ENCODE measurements at regions not wholly inside any gene's neighbourhood (a gene's known extent, or its start where the extent isn't known, plus 50 kb on each side); places are given as distances from the start of the nearest gene placed in this dataset.
"Not testable (repeated sequence)": the region's sequence is repeated elsewhere in the genome, so short reads cannot be mapped to it uniquely, and the experiment has no call there.

DNA sequence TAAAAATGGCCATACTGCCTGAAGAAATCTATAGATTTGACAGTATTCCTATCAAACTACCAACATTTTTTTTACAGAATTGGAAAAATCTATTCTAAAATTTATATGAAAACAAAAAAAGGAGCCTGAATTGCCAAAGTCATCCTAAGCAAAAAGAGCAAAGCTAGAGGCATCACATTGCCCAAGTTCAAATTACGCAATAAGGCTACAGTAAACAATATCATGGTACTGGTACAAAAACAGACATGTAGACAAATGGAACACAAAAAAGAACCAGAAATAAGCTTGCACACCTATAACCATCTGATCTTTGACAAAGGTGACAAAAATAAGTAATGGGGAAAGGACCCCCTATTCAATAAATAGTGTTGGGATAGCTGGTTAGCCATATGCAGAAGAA lies 50.2 kb upstream of the THSD7B start:
- DNase-seq, result no peak

GRCh38 chr2:136714452-136714951 lies 50.8 kb upstream of the THSD7B start:
- DNase-seq, result no peak

GRCh38 chr2:136713739-136714138 lies 51.6 kb upstream of the THSD7B start:
- no peak for DNase-seq

DNA sequence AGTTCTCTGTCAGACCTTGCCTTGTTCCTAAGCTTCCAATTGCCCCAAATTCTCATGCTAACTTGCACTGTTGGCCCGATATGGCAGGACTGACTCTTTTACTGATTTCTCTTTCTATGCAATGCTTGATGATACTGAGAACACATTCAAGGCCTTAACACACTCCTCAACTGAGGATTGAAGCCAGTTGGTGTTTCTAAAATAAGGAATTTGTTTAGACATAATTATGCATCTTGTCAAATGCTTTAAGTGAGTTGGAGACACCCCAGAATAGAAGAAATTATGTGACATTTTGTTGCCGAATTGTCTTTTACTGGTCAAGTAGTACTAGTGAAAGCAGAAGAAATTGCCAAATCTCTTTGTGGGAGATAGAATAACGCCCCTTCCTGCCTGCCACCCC lies 60.0 kb upstream of the THSD7B start:
- no peak for DNase-seq

GRCh38 chr2:136703214-136703613 lies 62.1 kb upstream of the THSD7B start:
- DNase-seq, result no peak

DNA sequence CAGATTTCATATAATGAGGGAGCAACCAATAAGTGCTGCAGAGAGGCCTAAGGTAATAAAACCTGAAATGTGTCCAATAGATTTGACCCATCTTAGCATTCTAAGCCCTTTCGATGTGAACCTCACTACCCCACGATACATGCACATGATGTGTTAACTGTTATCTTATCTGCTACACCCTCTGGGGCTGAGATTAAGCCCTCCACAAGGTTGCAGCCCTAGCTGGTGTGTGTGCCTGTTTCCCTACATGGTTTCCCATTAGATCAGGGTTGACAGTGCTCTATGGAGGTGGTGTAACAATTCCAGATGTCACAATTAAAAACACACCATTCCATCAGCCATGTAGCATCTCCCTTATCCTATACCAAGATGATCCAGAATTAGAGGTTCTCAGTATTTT lies 68.9 kb upstream of the THSD7B start:
- DNase-seq, result no peak

- DNase-seq, result no peak
Observed at GRCh38 chr2:136693966-136694365, 71.4 kb upstream of the THSD7B start.

DNA sequence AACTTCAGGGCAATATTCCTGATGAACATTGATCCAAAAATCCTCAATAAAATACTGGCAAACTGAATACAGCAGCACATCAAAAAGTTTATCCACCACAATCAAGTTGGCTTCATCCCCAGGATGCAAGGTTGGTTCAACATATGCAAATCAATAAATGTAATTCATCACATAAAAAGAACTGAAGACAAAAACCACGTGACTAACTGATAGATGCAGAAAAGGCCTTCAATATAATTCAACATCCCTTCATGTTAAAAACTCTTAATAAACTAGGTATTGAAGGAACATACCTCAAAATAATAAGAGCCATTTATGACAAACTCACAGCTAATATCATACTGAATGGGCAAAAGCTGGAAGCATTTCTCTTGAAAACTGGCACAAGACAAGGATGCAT lies 85.3 kb upstream of the THSD7B start:
- DNase-seq, result not testable (repeated sequence)

GRCh38 chr2:136665736-136666135 lies 99.6 kb upstream of the THSD7B start:
- no peak for DNase-seq

DNA sequence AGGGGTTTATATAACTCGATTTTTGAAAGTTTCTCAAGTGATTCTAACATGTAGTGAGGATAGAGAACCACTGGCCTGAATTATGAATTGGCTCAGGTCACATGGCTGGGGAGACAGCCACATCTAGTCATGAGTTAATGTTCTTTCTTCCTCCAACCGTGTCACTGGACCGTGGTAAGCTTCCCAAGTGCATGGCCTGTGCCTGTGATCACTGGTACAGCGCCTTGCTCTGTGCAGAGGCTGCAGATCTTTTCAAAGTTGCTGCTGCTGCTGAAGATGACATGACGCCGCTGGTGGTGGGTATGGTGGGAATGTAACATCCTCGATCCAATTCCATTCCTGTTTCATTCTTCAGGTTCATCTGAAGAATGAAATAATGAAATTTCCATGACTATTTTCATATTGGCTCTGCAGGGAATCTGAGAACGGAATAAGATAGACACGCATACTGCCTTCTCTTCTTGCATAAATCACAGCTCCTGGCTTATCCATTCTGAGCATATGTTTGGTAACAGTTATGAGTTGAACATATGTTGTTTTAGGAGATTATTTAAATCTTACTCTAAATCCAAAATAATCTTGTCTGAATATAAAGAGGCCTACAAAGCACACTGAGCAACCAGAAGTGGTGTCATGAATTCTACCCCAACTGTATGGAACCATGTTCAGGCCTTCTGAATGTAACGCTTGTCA lies 100.5 kb upstream of the THSD7B start:
- no peak for DNase-seq

DNA sequence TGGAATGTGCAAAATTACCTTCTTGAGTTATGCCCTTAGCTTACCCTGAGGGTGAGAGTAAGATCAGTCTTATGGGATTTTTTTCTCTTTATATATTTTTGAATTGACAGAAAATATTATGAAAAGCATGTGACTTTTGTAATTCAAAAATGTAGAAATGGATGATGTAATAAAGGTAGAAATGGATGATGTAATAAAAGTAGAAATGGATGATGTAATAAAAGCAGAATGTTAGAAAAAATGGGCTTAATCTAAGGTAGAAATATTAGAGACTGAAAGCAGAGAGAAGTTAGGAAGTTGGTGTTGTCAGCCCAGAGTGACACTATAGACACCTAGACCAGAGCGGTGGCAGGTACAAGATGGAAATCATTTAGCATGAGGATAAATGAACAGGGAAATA lies 107.1 kb upstream of the THSD7B start:
- DNase-seq, result no peak

GRCh38 chr2:136653861-136654260 lies 111.5 kb upstream of the THSD7B start:
- no peak for DNase-seq

GRCh38 chr2:136651456-136652010 lies 113.8 kb upstream of the THSD7B start:
- no peak for DNase-seq

GRCh38 chr2:136647039-136647438 lies 118.3 kb upstream of the THSD7B start:
- DNase-seq, result no peak

DNA sequence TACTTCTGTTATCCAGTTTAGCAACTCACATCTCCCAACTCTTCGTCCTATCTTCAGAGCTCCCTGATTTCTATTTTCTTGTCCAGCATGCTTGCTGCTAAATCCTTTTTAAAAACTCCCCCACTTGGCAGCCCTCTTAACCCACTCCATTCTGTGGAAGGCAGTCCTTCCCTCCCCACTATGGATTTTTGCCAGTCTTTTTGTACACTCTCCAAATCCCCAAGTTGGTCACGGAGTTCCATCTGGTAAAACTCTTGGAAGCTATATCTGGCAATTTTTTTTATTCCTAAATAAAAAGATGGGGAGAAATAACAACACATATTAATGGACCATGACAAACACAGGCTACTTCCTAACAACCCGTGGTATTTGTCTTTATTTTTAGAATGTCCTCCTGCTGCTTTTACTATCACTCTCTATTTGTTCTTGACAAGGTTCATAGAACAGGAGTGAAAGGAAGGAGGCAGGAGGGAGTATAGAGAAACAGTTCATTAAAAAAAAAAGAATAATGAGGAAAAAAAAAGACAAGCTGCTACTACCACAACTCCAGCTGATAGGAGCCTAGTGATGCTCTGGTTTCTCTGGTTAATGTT lies 120.0 kb upstream of the THSD7B start:
- no peak for DNase-seq

- DNase-seq, result no peak
Observed at GRCh38 chr2:136639651-136640050, 125.7 kb upstream of the THSD7B start.

DNA sequence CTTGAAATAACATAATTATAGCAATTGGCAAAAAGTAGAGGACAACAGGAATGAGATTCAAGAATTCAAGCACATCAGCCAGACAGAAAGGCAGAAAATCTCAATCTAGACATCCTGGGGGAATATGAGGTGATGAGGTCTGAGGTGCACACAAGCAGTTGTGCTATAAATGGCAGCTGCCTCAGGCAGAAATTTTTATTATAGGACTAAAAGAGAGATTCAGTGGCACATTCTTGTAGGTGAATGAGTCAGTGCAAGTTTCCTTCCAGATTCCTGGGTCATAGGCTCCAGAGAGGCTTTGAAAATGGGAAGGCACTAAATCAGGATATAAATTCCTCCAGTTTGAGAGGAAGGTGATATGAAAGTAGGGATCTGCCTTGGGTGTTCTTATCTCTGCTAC lies 127.2 kb upstream of the THSD7B start:
- no peak for DNase-seq

GRCh38 chr2:136637402-136637801 lies 127.9 kb upstream of the THSD7B start:
- no peak for DNase-seq

GRCh38 chr2:136628490-136628889 lies 136.9 kb upstream of the THSD7B start:
- DNase-seq, result no peak

GRCh38 chr2:136613096-136613495 lies 152.2 kb upstream of the THSD7B start:
- no peak for DNase-seq

DNA sequence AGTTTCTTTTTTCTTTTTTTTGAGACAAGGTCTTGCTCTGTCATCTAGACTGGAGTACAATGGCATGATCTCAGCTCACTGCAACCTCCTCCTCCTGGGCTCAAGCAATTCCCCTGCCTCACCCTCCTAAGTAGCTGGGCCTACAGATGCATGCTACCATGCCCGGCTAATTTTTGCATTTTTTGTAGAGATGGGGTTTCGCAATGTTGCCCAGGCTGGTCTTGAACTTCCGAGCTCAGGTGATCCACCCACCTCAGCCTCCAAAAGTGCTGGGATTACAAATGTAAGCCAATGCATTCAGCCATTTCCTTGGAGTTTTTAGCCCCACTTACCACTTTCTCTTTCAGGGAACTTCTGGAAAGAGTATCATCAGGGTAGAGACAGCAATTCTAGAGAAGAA lies 153.3 kb upstream of the THSD7B start:
- DNase-seq, result no peak

DNA sequence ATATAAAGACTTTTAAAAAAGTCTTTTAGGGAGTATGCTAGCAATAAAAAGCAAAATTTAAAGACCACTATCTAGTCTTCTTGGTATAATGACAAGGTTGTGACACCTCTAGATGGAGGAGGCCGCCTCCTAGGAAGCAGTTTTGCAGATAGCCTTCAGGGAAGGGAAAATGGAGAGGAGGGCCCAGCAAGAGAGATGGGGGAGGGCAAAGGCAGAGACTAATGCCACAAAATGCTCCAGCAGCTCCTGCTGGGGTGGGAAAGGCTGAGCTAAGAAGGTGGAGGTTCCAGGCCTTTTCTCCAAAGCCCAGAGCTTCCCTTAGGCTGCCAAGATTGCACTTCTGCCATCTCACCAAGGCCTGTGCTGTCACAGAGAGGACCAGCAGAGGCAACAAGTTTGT lies 153.9 kb upstream of the THSD7B start:
- no peak for DNase-seq

- DNase-seq, result no peak
Observed at GRCh38 chr2:136582628-136583205, 182.6 kb upstream of the THSD7B start.

DNA sequence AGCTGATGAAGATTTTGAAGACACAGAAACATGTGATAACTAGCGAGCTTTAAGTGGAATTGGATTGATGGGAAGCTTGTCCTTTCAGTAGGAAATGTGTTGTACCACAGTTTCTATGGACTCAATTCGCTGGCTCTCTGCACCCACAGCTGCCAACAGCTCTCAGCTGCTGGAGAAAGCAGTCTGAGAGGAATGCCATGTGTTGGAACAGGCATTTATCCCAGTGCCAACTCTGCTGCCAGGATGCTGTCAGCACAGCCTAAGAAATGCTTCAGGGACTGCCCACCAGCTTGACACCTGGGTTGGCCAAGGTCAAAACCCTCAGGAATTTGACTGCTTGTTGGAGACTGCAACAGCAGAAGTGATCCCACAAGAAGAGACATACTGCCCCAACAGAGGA lies 193.0 kb upstream of the THSD7B start:
- DNase-seq, result peak in 4 of 14 donors; percentile 4 to 20 (median 13)
